ENCODE measurements at regions not wholly inside any gene's neighbourhood (a gene's known extent, or its start where the extent isn't known, plus 50 kb on each side); places are given as distances from the start of the nearest gene placed in this dataset.
"Not testable (repeated sequence)": the region's sequence is repeated elsewhere in the genome, so short reads cannot be mapped to it uniquely, and the experiment has no call there.

- H2BK15ac ChIP-seq (ENCODE audit: low read length); H3K4me1 ChIP-seq (replicated peaks in 1 of 4; ENCODE audit: control insufficient read depth in 3 of 4, insufficient read depth in 4 of 4, low read length in 3 of 4); H2BK120ac ChIP-seq (replicated peaks; ENCODE audit: low read depth, low read length); H3K23ac ChIP-seq (ENCODE audit: insufficient read length); H3K9me3 ChIP-seq (ENCODE audit: insufficient read depth in 2 of 2, low read depth in 1 of 2, low read length in 1 of 2); H3K14ac ChIP-seq (ENCODE audit: insufficient read length); H2BK20ac ChIP-seq (ENCODE audit: low read length); H3K27me3 ChIP-seq (replicated peaks in 1 of 4; ENCODE audit: control insufficient read depth in 3 of 4, extremely low read depth in 1 of 4, insufficient read depth in 3 of 4, low read length in 3 of 4); H4K8ac ChIP-seq (ENCODE audit: extremely low read depth, insufficient read depth, low read length); H2AFZ ChIP-seq (ENCODE audit: low read length); DNase-seq (ENCODE audit: low read depth in 1 of 2, low spot score in 2 of 2); H3K79me1 ChIP-seq (ENCODE audit: low read depth, low read length); H3K9ac ChIP-seq (replicated peaks in 1 of 4; ENCODE audit: extremely low read depth in 1 of 4, low read depth in 3 of 4, low read length in 3 of 4); POLR2A ChIA-PET (ENCODE audit: partially characterized antibody); H3K56ac ChIP-seq (replicated peaks; ENCODE audit: insufficient read length, low read depth, low read length); H4K5ac ChIP-seq (ENCODE audit: insufficient read length, low read depth, low read length); H3K23me2 ChIP-seq (ENCODE audit: low read depth, low read length); H3K4ac ChIP-seq (replicated peaks; ENCODE audit: insufficient read length, low read depth, low read length); H2BK12ac ChIP-seq (ENCODE audit: low read depth, low read length); H3K18ac ChIP-seq (ENCODE audit: extremely low read depth, low read length); H4K20me1 ChIP-seq (replicated peaks in 1 of 2; ENCODE audit: control insufficient read depth in 1 of 2, insufficient read depth in 2 of 2, low read length in 2 of 2); H3K4me2 ChIP-seq (ENCODE audit: insufficient read depth in 1 of 2, low read depth in 2 of 2, low read length in 2 of 2); H3K4me3 ChIP-seq (ENCODE audit: extremely low read depth in 1 of 4, insufficient read depth in 2 of 4, low read depth in 3 of 4, low read length in 4 of 4); H3K27ac ChIP-seq (ENCODE audit: low read depth, low read length); H2BK5ac ChIP-seq (ENCODE audit: low read depth, low read length); H3K79me2 ChIP-seq (ENCODE audit: control insufficient read depth in 1 of 2, insufficient read depth in 2 of 2, low read length in 2 of 2); H3K36me3 ChIP-seq (ENCODE audit: control insufficient read depth in 2 of 4, insufficient read depth in 4 of 4, low read length in 3 of 4); FAIRE-seq; H4K91ac ChIP-seq (replicated peaks; ENCODE audit: insufficient read length, low read length); H2AK5ac ChIP-seq (ENCODE audit: low read depth, low read length): not testable (repeated sequence)
- CTCF ChIA-PET (ENCODE audit: partially characterized antibody), result interaction anchor here (1.5 to 3.1 kb wide), 2 partner anchors 10 to 188 kb away, joined by 3 to 12 read pairs; no protein-coding TSS in a partner anchor
- 70% methylated on average over 5 of the region's 6 CpGs; no CpG with 5 or more reads in 1 of the 2 experiments for WGBS, 2 experiments (ENCODE audit: extremely low coverage in 1 of 2, insufficient coverage in 1 of 2, insufficient read length in 1 of 2, insufficient replicate concordance in 2 of 2, low coverage in 1 of 2, low lambda C conversion rate in 2 of 2, missing lambda C conversion rate in 1 of 2)
These were observed 207.1 kb upstream of the OBI1 start for GRCh38 chr13:78866076-78866475.

Data from H1 (cell line).